ENCODE measurements at regions not wholly inside any gene's neighbourhood (a gene's known extent, or its start where the extent isn't known, plus 50 kb on each side); places are given as distances from the start of the nearest gene placed in this dataset.
"Not testable (repeated sequence)": the region's sequence is repeated elsewhere in the genome, so short reads cannot be mapped to it uniquely, and the experiment has no call there.

- intact Hi-C loops (cut with DNase I), result no loop called here
Observed at GRCh38 chrY:7339391-7340087, 428.0 kb upstream of the AMELY start.

GRCh38 chrY:7336023-7336873 lies 424.7 kb upstream of the AMELY start:
- DNase-seq, result no peak
- intact Hi-C loops (cut with DNase I), result no loop called here

More at GRCh38 chrY:7339391-7340087, 428.0 kb upstream of the AMELY start:
- DNase-seq, result no peak

GRCh38 chrY:7334449-7334848 lies 422.9 kb upstream of the AMELY start:
- intact Hi-C loops (cut with DNase I), result no loop called here
- no peak for DNase-seq

- intact Hi-C loops (cut with DNase I), result no loop called here
- DNase-seq, result no peak
Observed at GRCh38 chrY:7326296-7327246, 415.0 kb upstream of the AMELY start.

- DNase-seq, result no peak
- intact Hi-C loops (cut with DNase I), result no loop called here
Observed at GRCh38 chrY:7325531-7325930, 414.0 kb upstream of the AMELY start.

GRCh38 chrY:7320751-7321150 lies 409.2 kb upstream of the AMELY start:
- no peak for DNase-seq
- intact Hi-C loops (cut with DNase I), result no loop called here

GRCh38 chrY:7320171-7320570 lies 408.6 kb upstream of the AMELY start:
- DNase-seq; intact Hi-C loops (cut with DNase I): not testable (repeated sequence)

GRCh38 chrY:7318122-7318521 lies 406.6 kb upstream of the AMELY start:
- intact Hi-C loops (cut with DNase I), result no loop called here
- no peak for DNase-seq

- no peak for DNase-seq
- intact Hi-C loops (cut with DNase I), result no loop called here
Observed at GRCh38 chrY:7317571-7317970, 406.0 kb upstream of the AMELY start.

- DNase-seq, result no peak
- intact Hi-C loops (cut with DNase I), result no loop called here
Observed at GRCh38 chrY:7310482-7311269, 399.1 kb upstream of the AMELY start.

GRCh38 chrY:7308816-7309215 lies 397.3 kb upstream of the AMELY start:
- DNase-seq, result no peak
- intact Hi-C loops (cut with DNase I), result no loop called here

- intact Hi-C loops (cut with DNase I), result no loop called here
- no peak for DNase-seq
Observed at GRCh38 chrY:7302306-7302705, 390.8 kb upstream of the AMELY start.

GRCh38 chrY:7299960-7300359 lies 388.4 kb upstream of the AMELY start:
- intact Hi-C loops (cut with DNase I), result no loop called here

GRCh38 chrY:7292113-7292512 lies 380.6 kb upstream of the AMELY start:
- no peak for DNase-seq
- intact Hi-C loops (cut with DNase I), result no loop called here

More at GRCh38 chrY:7299960-7300359, 388.4 kb upstream of the AMELY start:
- no peak for DNase-seq

GRCh38 chrY:7289889-7290833 lies 378.6 kb upstream of the AMELY start:
- no peak for DNase-seq
- intact Hi-C loops (cut with DNase I), result no loop called here

- no peak for DNase-seq
- intact Hi-C loops (cut with DNase I), result no loop called here
Observed at GRCh38 chrY:7288611-7289010, 377.1 kb upstream of the AMELY start.

- DNase-seq; intact Hi-C loops (cut with DNase I): not testable (repeated sequence)
Observed at GRCh38 chrY:7287963-7288362, 376.4 kb upstream of the AMELY start.

- DNase-seq, result no peak
- intact Hi-C loops (cut with DNase I), result no loop called here
Observed at GRCh38 chrY:7285388-7285787, 373.8 kb upstream of the AMELY start.

Measured in head of caudate nucleus (tissue), 42 donors.